ENCODE measurements at regions not wholly inside any gene's neighbourhood (a gene's known extent, or its start where the extent isn't known, plus 50 kb on each side); places are given as distances from the start of the nearest gene placed in this dataset.

DNA sequence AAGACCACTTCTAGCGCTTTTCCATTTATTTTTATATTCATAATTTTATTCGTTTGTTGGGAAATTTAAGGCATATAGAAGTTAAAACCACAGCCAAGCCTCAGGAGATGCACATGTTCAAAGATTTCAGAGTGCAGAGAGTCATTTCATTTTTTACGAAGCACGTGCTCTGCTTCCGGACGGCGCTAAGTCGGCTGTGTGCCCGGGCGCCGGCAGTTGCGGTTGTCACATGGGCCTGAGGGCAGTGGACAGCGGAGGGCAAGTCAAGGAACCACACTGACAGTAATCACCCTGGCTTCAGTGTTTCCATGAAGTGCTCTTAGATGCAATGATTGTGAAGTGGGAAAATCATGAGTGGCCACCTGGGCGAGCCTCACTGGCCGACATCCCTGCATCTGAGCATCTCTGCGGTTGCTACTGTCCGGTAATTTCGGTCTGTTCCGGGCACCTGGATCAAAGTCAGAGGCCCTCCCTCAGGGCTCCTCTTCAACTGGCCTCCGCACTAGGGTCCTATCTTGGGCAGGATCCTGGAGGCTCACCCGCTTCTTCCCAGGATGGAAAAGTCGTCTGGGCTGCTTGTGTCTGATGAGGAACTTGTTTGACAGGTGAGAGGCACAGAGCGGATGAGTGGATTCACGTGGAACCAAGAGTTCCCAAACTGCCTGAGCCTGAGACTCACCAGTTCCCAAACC lies 90.8 kb downstream of the DACT2 start:
- DNase-seq (ENCODE audit: low spot score) = no peak
- no peak for FAIRE-seq

DNA sequence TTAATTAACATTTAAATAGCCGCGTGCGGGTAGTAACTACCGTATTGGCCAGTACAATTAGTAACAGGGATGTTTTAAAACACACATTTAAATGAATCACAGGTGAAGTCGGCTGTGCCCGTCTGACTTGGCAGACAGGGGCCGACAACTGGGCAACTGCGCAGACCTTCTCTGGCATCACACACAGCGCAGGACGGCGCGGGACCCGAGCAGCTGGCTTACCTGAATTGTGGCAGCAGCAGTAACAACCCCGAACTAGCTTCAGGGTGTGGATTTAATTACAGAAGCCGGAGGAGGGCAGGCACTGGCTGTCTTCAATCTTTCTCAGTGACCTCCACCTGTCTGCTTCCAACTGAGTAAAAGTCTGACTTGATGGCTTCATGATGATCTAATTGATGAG lies 91.7 kb downstream of the DACT2 start:
- DNase-seq (ENCODE audit: low spot score) = no peak

DNA sequence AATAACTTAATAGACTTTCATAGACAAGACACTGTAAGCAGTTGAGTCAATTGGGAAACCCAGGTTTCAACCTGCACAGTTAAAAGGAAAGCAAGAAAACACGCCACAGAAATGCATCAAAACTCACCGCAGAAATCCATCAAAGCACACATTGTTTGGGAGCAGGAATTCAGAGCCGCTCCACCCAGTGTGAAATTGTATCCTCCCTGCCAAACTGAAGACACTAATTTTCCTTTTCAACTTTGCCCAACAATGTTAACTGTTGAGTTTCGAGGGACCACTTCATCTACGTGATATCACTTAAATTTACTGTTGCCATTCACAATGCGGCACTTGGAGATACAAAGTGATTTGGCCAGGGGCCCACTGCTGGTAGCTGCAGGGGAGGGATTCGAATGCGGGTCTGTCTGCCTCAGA lies 92.7 kb downstream of the DACT2 start:
- FAIRE-seq (no peak), DNase-seq (ENCODE audit: low spot score) (no peak)

More for the DNA sequence above, 91.7 kb downstream of the DACT2 start:
- FAIRE-seq = no peak

DNA sequence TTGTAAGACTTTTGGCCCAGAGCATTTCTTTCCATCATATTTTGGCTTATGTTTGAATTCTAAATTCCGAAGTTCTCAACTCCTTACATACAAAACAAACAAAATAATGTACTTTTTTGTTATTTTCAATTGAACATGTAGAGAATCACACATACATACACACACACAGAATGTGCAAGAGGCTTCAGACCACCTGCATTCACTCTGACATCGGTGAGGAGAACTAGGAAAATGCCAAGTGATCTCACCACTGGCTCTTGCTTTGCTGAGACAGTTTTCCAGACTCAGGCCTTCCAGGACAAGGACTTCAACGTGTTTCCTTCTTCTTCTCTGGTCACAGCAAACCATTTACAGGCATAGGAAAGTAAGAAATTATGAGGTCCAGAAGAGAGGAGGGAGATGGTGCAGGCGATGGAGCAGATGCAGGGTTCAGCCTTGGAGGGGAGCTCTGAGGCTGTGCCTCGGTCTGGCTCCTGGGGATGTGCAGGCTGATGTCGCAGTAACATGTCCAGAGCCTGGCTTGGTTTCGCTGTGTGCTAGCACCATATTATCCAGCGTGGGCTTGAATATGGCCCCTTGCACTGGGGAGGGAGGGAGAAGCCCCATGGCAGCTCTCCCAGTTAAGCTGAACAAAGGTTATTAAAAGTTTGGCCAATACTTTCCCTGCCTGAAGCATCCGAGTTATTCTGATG lies 93.4 kb downstream of the DACT2 start:
- no peak for FAIRE-seq

DNA sequence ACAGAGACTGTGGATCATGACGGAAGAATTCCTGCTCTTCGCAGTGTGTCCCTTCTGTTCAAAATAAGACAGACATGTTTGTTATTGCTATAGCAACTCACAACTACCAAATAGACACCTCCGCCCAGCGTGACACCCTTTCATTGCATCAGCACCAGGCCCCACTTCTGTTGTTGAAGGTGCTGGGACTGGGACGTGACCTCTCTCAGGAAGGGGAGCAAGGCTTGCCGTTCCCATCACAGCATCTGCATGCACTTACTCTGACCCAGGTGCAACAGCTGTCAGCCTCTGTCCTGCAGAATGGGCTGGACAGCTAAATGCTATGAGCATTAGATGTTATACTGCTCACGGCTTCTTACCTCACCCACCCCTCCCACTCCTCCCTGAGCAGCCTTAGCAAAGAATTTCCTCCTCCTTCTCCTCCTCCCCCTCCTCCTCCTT lies 94.1 kb downstream of the DACT2 start:
- FAIRE-seq (no peak), DNase-seq (ENCODE audit: low spot score) (no peak)

More for the DNA sequence above, 93.4 kb downstream of the DACT2 start:
- DNase-seq (ENCODE audit: low spot score) = no peak

DNA sequence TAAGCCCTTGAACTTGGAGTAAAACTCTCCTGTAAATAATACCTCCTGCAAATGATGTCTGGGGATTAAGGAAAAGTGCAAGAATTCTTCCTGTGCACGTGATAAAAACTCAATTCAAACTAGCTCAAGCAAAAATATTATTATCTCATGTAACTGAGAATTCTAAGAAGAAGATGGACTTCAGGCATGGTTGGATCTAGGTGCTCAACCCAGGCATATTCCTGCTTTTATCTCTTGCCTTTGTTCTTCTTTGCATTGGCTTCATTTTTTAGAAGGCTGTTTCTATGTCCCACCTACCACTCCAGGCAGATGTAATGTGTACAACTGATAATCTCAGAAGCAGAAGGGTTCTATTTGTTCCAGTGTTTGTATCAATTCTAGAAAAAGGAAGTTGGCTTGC lies 95.8 kb downstream of the DACT2 start:
- no peak for DNase-seq (ENCODE audit: low spot score)

DNA sequence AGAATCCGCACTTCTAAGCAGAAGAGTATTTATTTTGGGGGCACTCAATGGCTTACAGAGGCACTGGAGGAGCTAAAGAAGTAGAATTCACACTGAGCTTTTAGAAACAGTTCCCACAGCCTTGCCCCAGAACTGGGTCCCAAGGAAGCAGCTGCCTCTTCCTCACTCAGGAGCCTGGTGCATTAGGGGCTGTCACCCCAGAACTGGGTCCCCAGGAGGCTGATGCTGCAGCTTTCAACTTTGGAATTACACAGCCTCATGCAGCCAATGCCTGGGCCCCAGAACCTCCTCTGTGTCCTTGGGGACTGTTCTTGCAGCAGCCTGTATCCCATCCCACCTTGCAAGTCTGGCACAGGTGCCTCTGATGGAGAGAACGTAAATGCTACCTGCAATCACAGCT lies 96.4 kb downstream of the DACT2 start:
- FAIRE-seq (no peak), DNase-seq (ENCODE audit: low spot score) (no peak)

More for the DNA sequence above, 95.8 kb downstream of the DACT2 start:
- no peak for FAIRE-seq

DNA sequence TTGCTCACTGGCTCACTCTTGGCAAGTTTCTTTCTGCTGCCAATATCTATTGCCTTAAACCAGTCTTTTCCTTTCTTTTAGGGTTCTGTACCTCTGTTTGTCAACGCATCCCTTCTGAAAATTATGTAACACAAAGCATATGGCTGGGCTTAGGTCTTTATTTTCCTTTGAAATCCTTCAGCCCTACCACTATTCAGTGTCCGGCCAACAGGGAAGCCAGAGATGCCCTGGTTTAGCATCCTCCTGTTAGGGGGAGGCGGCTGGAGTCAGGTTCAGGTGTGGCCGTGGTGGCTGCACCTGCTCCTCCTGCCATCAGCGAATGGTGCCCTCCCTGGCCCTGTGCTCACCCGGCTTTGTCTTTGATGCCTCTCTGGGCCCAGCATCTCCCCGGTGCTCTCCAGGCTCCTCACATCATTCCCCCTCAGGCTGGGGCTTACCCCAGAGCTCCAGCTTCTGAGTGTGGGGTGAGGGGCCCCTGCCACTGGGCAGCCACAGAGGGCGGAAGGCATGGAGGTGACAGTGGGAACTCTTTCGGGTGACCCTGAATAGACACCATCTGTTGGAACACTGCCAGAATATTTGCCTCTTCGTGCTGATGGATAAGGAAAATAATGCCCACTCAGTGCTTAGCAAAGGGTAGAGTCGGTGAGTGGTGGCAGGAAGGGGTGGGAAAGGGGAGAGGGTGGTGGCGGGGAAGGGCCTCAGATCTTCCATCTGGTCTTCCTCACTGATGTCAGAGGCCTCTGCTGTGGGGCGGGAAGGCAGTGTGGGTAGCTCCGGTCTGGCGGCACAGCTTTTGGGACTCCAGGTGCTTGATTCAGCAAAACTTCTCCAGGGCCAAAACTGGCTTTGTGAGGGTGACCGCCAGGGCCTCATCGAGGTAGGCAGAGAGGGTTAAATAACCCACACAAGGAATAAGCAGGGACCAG lies 97.2 kb downstream of the DACT2 start:
- FAIRE-seq = no peak
- DNase-seq (ENCODE audit: low spot score) = no peak

DNA sequence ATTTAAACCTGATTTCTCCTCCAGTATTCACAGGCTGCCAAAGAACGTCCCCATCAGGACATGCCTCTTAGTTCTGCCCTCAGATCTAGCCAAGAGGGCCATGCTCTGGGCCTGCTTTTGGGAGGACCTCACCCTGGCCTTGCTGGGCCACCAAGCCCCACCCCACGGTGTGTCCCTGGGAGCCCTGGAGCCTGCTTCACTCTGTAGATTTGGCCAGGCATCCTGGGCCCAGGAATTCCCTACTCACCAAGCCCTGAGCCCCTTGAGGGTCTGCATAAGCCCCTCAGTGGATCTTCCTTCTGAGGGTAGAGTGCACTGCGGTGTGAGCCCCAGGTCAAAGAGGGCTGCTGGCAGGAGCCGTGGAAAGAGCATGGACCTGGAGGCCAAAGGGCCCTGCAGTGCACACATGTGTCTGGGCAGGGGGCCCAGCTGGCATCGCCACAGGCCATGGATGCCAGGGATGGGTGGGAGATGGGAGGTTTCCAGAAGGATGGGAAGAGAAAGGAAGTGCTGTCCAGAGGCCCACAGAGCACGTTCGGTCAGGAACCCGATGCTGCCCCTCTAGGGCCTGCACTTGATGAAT lies 98.0 kb downstream of the DACT2 start:
- FAIRE-seq (no peak), DNase-seq (ENCODE audit: low spot score) (no peak)

DNA sequence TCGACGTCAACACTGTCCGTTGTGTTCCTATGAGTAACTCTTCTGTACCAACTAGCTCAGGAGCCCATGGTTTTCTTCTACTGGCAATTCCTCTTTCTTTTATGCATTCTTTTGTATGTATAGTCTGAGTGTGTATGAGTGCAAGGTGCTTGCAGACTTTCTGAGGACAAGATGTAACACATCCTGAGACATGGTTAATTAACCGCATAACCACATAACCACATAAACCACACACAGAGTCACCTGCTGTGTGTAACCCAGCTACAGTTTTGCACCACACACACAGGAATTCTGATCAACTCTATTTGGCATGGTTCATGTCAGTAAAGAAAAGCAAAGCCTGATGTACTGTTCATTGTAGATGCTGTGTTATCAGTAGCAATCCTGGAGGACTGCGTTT lies 98.6 kb downstream of the DACT2 start:
- FAIRE-seq (peak; percentile 23), DNase-seq (ENCODE audit: low spot score) (peak; percentile 27)

DNA sequence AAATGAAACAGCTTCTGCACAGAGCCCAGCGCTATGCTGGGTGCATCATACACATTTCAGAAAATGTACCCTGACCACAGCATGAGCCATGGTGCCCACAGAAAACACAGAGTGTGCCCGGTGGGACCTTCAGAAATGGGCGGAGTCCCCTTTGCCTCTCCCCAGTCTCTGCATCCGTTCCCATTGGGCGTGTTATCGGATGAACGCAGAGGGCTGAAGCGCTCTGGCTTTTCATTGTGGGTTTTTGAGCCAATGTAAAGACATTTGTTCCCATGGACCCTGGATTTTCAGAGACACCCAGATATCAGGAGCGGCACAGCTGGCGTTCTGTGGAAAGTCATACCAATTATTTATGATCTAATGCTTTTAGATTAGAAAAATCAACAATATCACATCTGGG lies 99.8 kb downstream of the DACT2 start:
- FAIRE-seq (no peak), DNase-seq (ENCODE audit: low spot score) (no peak)

DNA sequence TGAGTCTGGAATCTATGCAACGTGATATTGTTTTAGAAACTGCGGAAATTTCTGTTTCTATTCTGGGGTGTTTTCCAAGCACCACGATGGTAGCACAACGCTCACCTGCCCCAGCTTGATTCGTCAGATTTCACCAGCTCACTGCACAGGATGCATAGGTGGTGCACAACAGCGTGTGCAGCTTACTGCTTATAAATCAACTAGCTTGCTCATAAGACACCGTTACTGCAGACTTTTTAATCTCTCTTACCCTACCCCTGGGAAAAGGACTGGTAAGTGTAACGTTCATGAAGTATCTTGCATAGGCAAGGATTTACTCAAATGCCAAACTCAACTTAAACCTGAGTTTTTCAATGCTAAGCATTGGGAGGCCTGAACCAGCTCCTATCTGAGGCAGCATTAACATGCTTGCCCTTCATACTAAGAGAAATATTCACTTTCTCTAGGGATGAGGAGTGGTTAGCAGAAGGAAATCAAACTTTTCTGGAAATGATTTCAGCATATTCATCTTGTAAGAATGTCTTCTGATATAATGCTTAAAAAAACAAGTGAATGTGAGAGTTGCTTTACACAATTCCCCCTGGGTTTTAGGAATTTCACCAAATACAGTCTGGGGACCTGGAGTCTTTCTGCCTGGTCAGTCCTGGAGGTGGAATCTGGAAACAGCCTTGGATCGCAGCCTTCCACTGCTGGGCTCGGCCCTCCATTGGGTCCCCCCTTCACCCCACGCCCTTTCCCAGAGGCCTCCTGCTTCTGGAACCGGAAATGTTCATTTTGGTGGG lies 100.6 kb downstream of the DACT2 start:
- DNase-seq (ENCODE audit: low spot score) (no peak), FAIRE-seq (no peak)

DNA sequence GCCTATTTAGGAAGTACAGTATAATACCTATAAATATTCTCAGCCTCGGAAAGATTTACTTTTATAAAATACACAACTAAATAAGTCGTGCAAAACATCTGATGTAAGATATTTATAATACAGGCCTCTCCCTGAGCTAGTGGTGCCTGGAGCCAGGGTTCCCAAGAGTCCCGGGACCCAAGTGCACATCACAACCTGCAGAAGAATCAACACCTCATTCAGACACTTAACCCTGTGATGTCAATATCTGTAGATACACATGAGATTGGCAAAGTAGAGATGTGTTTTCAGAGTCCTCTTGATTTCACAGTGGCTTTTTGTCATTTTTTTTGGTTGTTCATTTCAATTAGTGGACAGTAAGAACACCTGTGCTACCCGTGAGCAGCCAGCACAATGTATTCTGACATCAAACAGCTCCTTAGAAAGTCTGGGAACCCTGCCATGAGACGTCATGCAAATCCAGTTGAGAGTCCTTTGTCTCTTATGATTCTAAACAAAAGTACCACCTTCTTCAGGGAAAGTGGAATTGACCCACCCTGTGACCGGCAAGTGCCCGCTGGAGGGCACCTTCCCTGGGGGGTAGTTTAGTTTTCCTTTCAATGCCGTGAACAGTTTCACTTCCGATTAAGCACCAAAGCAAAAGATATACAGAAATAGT lies 101.6 kb downstream of the DACT2 start:
- DNase-seq (ENCODE audit: low spot score) (no peak), FAIRE-seq (no peak)

DNA sequence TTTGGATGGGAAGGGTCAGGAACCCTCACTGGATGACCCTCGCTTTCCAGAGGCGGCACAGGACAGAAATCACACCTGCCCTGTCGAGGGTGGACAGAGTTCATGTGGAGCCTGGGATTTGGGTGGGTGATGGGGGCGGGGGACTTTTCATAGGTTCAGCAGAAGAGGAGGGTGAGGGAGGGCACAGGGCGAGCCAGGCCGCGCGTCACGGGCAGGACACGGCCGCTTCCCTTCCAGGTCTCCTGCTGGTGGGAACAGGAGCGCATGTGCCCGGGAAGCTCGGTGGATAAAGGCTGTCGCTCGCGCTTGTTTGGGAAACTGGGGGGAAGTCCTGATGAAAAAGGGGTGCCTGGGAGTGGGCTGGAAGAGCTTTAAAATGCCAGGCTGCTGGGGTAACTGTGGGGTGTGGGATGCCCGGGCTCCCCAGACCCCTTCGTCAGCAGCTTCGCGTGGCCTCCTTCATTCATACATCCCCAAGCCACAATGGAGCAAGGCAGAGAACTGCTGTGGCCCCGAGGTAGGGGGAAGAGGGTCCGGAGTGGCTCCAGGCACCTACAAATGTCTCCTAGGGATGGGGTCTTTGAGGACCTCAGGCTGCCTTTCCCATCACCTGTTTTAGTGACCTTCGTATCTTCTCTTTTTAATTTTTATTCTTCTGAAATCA lies 102.2 kb downstream of the DACT2 start:
- FAIRE-seq = no peak
- DNase-seq (ENCODE audit: low spot score) = no peak

DNA sequence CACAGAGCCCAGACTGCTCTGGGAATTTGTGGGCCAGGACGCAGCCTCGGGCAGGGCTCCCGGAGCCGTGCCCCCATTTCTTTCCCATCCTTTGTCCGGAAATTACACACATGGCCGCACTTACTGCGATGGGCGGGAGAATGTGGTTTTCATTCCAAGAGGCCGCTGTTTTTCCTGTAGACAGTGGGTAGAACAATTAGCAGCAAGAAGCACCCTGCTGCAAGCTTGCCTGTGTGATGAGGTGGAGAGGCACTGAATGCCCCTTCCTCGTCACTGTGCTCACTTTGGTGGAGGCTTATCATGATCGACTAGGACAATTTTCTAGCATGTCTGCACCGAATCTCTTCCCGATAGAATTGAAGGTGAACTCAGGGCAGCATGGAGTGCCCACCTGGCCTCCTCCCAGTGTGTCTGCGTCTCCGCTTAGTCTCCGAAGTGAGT lies 102.8 kb downstream of the DACT2 start:
- FAIRE-seq (no peak), DNase-seq (ENCODE audit: low spot score) (no peak)

DNA sequence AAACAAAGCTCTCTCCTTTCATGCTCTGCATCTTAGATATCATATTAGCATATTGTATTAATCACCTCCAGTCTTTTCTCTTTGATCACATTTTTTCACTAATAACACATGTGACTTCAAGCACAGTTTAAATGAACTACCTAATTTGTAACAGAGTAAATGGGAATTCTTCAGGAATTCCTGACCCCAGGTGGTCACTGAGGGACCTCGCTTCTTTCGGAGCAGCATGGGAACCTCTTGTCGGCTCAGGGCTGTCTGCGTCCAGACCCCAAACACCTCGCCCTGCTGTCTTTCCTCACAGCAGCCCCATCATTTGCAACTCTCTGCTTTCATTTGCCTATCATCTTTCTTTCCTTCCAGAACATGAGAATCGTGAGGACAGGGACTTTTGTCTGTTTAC lies 103.5 kb downstream of the DACT2 start:
- no peak for DNase-seq (ENCODE audit: low spot score)
- FAIRE-seq = no peak

DNA sequence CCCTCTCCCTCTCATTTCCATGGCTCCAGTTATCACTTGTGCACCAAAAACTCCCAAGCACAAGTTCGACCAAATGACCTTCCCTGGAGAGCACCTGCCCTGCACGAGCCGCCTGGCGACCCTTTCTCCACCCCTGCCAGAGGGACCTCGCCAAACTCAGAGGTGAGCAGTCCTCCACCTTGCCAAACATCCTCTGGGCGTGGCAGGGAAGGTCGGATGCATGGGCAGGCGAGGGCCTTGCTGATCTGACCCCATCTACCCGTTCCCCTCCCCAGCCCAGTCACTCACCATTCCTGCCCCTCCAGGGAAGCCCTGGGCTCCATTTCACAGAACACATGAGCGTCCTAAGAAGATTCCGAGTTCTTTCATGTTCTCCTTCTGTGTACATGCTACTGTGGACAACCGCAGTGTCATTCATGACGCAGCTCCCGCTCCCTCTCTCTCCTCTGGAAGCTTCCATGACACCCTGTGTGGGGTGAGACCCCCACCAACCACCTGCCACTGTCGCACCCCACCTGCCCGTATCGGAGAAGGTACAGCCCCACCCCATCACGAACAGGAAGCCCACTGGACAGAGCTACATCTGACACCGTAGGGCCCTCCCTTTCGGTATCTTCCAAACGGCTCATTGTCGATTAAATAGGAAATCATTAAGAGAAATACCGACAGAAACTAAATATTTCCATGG lies 104.3 kb downstream of the DACT2 start:
- no peak for FAIRE-seq
- DNase-seq (ENCODE audit: low spot score) = no peak

DNA sequence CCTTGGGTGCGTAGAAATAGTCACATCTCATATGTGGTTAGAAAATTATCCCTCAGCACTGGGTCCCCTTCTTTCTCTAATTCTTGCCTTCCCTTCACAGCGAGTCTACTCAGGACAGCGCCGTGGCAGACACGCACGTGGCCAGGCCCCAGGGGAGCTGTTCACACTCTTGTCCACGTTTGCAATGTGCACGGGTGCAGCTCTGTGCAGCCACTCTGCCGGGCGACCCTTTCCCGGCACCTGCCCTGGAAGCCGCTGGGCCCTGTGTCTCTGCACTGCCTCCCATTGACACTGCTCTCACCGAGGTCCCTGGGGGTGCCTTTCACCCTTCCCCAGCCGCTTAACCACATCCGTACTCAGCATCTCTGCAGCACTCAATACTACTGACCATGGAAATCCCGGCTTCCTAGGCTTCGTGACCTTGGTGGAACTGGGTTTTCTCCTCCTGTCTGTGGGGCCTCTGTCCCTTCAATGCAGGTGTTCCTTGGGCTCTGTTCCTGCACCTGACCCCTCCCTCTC lies 104.9 kb downstream of the DACT2 start:
- FAIRE-seq (no peak), DNase-seq (ENCODE audit: low spot score) (no peak)

DNA sequence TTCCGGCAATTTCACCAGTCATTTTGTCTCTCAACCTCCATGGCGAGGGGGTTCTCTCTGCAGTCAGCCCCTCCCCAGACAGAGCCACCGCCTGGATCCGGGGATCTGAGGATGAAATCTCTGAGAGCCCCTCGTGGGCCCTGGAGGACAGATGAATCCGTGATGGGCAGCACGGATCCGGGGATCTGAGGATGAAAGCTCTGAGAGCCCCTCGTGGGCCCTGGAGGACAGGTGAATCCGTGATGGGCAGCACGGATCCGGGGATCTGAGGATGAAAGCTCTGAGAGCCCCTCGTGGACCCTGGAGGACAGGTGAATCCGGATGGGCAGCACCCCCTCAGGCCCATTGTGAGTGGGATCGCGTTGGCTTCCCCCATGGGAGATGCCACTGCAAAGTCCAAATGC lies 106.5 kb downstream of the DACT2 start:
- FAIRE-seq = no peak
- no peak for DNase-seq (ENCODE audit: low spot score)

All from RCC 7860 (cell line).